HepG2 (cell line): ENCODE measurements at regions not wholly inside any gene's neighbourhood (a gene's known extent, or its start where the extent isn't known, plus 50 kb on each side); places are given as distances from the start of the nearest gene placed in this dataset.
"Not testable (repeated sequence)": the region's sequence is repeated elsewhere in the genome, so short reads cannot be mapped to it uniquely, and the experiment has no call there.

Source experiments
- ATAC-seq: fragments of 200-7000 bp; cut with Tn5 transposase; 3 replicates; pipeline ENCODE4 v1.9.1; 2020; ENCODE audit warnings: mild to moderate bottlenecking, moderate library complexity
- BruUV-seq: library from RNA; stranded (reverse); fragments of 400-500 nt; replicated peaks from 2 replicates; lab custom pipeline; 2021; lab: Mats Ljungman, UMichigan
- CTCF ChIA-PET: fragments of 300-600 bp; formaldehyde crosslinking; extraction: SDS; loops from one replicate; lab custom pipeline; 2021; ENCODE audit warnings: low total read pairs, inconsistent platforms, low intra/inter-chr PET ratio; lab: Yijun Ruan, JAX
- POLR2A ChIA-PET: fragments of 350-600 bp; sonication (Branson Sonifier 250); formaldehyde crosslinking; loops from one replicate; lab custom pipeline; 2020; ENCODE audit warnings: antibody characterized with exemption, inconsistent platforms; lab: Yijun Ruan, JAX
- DNase-seq: peaks from one replicate; pipeline ENCODE4 v3.0.0-alpha.2; 2015; ENCODE audit warnings: low spot score
- FAIRE-seq: peaks from 3 replicates; lab custom pipeline; 2011; peaks lifted over from hg19 to GRCh38; lab: Jason Lieb, UNC
- H2AFZ ChIP-seq: one replicate; pipeline ENCODE4 v1.6.1; 2011; ENCODE audit warnings: low read length, inconsistent platforms
- H3K27ac ChIP-seq: fragments of 300-600 bp; 3 replicates; pipeline ENCODE4 v1.8.0; 2011; ENCODE audit warnings: mixed run types, mild to moderate bottlenecking, mixed read lengths, low read length, inconsistent platforms; ENCODE audit not compliant: insufficient read depth; ENCODE audit errors: extremely low read length
- H3K27me3 ChIP-seq, 2 experiments: fragments of 200-600 bp in 1 of 2; 2 replicates in 1 of 2; 3 replicates in 1 of 2; pipeline versions ENCODE4 v1.6.0 to v1.8.0; 2011; ENCODE audit warnings: low read length in 2 of 2, mild to moderate bottlenecking in 2 of 2, moderate library complexity in 2 of 2, inconsistent platforms in 1 of 2; ENCODE audit not compliant: insufficient read depth in 2 of 2, control insufficient read depth in 1 of 2
- H3K36me3 ChIP-seq, 2 experiments: fragments of 200-600 bp in 1 of 2; replicated peaks in 1 of 2; 2 replicates in 1 of 2; 3 replicates in 1 of 2; pipeline versions ENCODE4 v1.5.1 to v1.8.0; 2011; ENCODE audit warnings: low read length in 2 of 2, inconsistent platforms in 1 of 2; ENCODE audit not compliant: insufficient read depth in 2 of 2, control insufficient read depth in 1 of 2
- H3K4me1 ChIP-seq: 2 replicates; pipeline ENCODE4 v1.5.1; 2012; ENCODE audit warnings: low read length, inconsistent platforms; ENCODE audit not compliant: insufficient read depth
- H3K4me2 ChIP-seq: 2 replicates; pipeline ENCODE4 v1.6.0; 2011; ENCODE audit warnings: low read depth, low read length, inconsistent platforms
- H3K4me3 ChIP-seq, 3 experiments: fragments of 200-600 bp in 1 of 3; sonication (generic), shearing (Covaris generic) in 1 of 3; replicated peaks in 1 of 3; 2 replicates each; pipeline ENCODE4 v1.5.1; 2011 to 2016; ENCODE audit warnings: low read length in 3 of 3, inconsistent platforms in 2 of 3, low read depth in 2 of 3, mild to moderate bottlenecking in 2 of 3, control low read depth in 1 of 3, mixed read lengths in 1 of 3; ENCODE audit not compliant: insufficient read depth in 1 of 3
- H3K79me2 ChIP-seq: one replicate; pipeline ENCODE4 v1.6.1; 2011; ENCODE audit warnings: low read length, inconsistent platforms; ENCODE audit not compliant: insufficient read depth
- H3K9ac ChIP-seq: 2 replicates; pipeline ENCODE4 v1.6.0; 2011; ENCODE audit warnings: mild to moderate bottlenecking, low read depth, low read length, inconsistent platforms; ENCODE audit not compliant: insufficient read depth
- H3K9me3 ChIP-seq: 2 replicates; pipeline ENCODE4 v1.5.1; 2012; ENCODE audit warnings: mild to moderate bottlenecking, low read length
- H4K20me1 ChIP-seq: 2 replicates; pipeline ENCODE4 v1.6.0; 2011; ENCODE audit warnings: inconsistent platforms, mild to moderate bottlenecking, low read length, moderate library complexity; ENCODE audit not compliant: insufficient read depth
- AGO2 ChIP-seq: fragments of 200-400 bp; formaldehyde crosslinking; optimal IDR thresholded peaks from 2 replicates; pipeline ENCODE3; 2017; ENCODE audit warnings: mild to moderate bottlenecking, low read depth, low read length, moderate library complexity
- CEBPG ChIP-seq: IDR thresholded peaks from 2 replicates; pipeline ENCODE4 v1.6.1; 2016
- DR1 ChIP-seq: sonication (generic); formaldehyde crosslinking; IDR thresholded peaks from 2 replicates; pipeline ENCODE4 v1.8.0; 2021; ENCODE audit warnings: mild to moderate bottlenecking, missing genetic modification reagents, inconsistent platforms
- PHB2 ChIP-seq: fragments of 450-650 bp; IDR thresholded peaks from 2 replicates; pipeline ENCODE4 v1.6.1; 2018; ENCODE audit not compliant: partially characterized antibody
- PTBP1 ChIP-seq: fragments of 200-400 bp; formaldehyde crosslinking; IDR thresholded peaks from 2 replicates; pipeline ENCODE4 v1.6.1; 2018; ENCODE audit warnings: low read length, low read depth; ENCODE audit not compliant: poor library complexity, severe bottlenecking
- SALL1 ChIP-seq: sonication (generic); formaldehyde crosslinking; IDR thresholded peaks from 2 replicates; pipeline ENCODE4 v1.8.0; 2022; ENCODE audit warnings: mild to moderate bottlenecking, missing genetic modification reagents
- SOX13 ChIP-seq, 3 experiments: fragments of 450-650 bp in 1 of 3; sonication (generic) in 1 of 3; formaldehyde crosslinking in 1 of 3; IDR thresholded peaks in 2 of 3; conservative IDR thresholded peaks in 1 of 3; 2 replicates each; pipeline versions ENCODE4 v1.5.0 to v1.6.1; 2016 to 2020; ENCODE audit warnings: antibody characterized with exemption in 1 of 3, mild to moderate bottlenecking in 1 of 3, missing compliant biosample characterization in 1 of 3, missing genetic modification reagents in 1 of 3, moderate library complexity in 1 of 3
- THAP11 ChIP-seq: IDR thresholded peaks from 2 replicates; pipeline ENCODE4 v1.6.1; 2016; ENCODE audit warnings: missing biosample characterization, missing genetic modification reagents
- ZNF235 ChIP-seq: sonication (generic); formaldehyde crosslinking; IDR thresholded peaks from 2 replicates; pipeline ENCODE4 v1.8.1; 2023; ENCODE audit warnings: mild to moderate bottlenecking, missing genetic modification reagents, borderline replicate concordance
- ZNF430 ChIP-seq: sonication (generic); formaldehyde crosslinking; IDR thresholded peaks from 2 replicates; pipeline ENCODE4 v1.9.0; 2021; ENCODE audit warnings: mild to moderate bottlenecking, missing genetic modification reagents
- ZNF484 ChIP-seq: sonication (generic); formaldehyde crosslinking; IDR thresholded peaks from 2 replicates; pipeline ENCODE4 v1.5.1; 2020; ENCODE audit warnings: mild to moderate bottlenecking, low read depth, missing genetic modification reagents, borderline replicate concordance
- WGBS: methylation state at CpG from one replicate; pipeline ENCODE4 v1.1.6; 2017; ENCODE audit warnings: low lambda C conversion rate; 5-methylcytosine and 5-hydroxymethylcytosine counted together
- in situ Hi-C: cut with HindIII; loops from 2 replicates; pipeline ENCODE4 v1.10.0; 2017; ENCODE audit warnings: low pct_unique_long_range_greater_than_20kb; ENCODE audit not compliant: extremely low pct_ligation_motif_present
- intact Hi-C: fragments of 100-400 bp; cut with micrococcal nuclease; formaldehyde crosslinking; loops from one replicate; pipeline ENCODE4 v1.10.0; 2022; ENCODE audit not compliant: unreplicated experiment
- TF ChIP-seq, protein P1 (sequence below): sonication (generic); formaldehyde crosslinking; IDR thresholded peaks from 2 replicates; pipeline ENCODE4 v1.5.0; 2020; ENCODE audit warnings: mild to moderate bottlenecking, missing genetic modification reagents, borderline replicate concordance

DNA sequence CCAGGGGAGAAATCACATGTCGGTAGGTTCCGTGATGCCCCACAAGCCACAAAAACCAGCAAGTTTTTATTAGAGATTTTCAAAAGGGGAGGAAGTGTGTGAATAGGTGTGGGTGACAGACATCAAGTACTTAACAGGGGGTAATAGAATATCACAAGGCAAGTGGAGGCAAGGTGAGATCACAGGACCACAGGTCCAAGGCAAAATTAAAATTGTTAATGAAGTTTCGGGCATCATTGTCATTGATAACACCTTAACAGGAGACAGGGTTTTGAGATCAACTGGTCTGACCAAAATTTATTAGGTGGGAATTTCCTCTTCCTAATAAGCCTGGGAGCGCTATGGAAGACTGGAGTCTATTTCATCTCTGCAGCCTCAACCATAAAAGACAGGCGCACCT lies 603.9 kb downstream of the KCNT2 start:
- peaks cover 14% of the 10 kb centered on the region for H3K4me1 ChIP-seq
- H3K27me3 ChIP-seq, H3K9me3 ChIP-seq, H3K4me2 ChIP-seq, intact Hi-C loops, H4K20me1 ChIP-seq, DNase-seq, H3K27ac ChIP-seq, ATAC-seq, H3K9ac ChIP-seq, POLR2A ChIA-PET, CTCF ChIA-PET, H2AFZ ChIP-seq, BruUV-seq, in situ Hi-C loops, H3K79me2 ChIP-seq, FAIRE-seq, H3K4me3 ChIP-seq, H3K36me3 ChIP-seq: not testable (repeated sequence)
- 46% methylated on average over 4 of the region's 5 CpGs for WGBS

DNA sequence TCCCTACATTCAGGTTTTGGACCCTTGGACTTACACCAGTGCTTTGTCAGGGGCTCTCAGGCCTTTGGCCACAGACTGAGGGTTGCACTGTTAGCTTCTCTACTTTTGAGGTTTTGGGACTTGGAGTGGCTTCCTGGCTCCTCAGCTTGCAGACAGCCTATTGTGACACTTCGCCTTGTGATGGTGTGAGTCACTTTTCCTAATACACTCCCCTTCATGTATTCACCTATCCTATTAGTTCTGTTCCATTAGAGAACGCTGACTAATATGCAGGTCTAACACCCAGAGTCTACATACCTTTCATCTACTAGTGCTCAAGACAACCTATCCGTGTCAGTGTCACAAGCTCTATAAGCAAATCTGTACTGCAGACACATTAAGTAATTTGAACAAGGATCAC lies 605.3 kb downstream of the KCNT2 start:
- no peak for DNase-seq
- H3K4me2 ChIP-seq: no peak overlapping the region
- 21% methylated on average over 3 of the region's 3 CpGs for WGBS
- ChIA-PET CTCF (no interaction called here), POLR2A (no interaction called here)
- no peaks in the 10 kb centered on the region for H4K20me1 ChIP-seq
- H3K9me3 ChIP-seq: no peaks in the 10 kb centered on the region
- no peaks in the 10 kb centered on the region for H3K79me2 ChIP-seq
- no peak overlapping the region for H2AFZ ChIP-seq
- intact Hi-C loops: no loop called here
- no peak for FAIRE-seq
- H3K9ac ChIP-seq: no peak overlapping the region
- ATAC-seq: no peak
- in situ Hi-C loops: no loop called here
- no peaks in the 10 kb centered on the region for H3K27me3 ChIP-seq
- peaks cover 7% of the 10 kb centered on the region for H3K4me1 ChIP-seq
- H3K27ac ChIP-seq: no peak overlapping the region
- H3K36me3 ChIP-seq: no peaks in the 10 kb centered on the region
- H3K4me3 ChIP-seq: no peak overlapping the region
- BruUV-seq: no TSS peak
- no peak for TF ChIP-seq DR1 (CRISPR knock-in tag)
- TF ChIP-seq SALL1 (CRISPR knock-in tag): no peak
- no peak for TF ChIP-seq CEBPG (CRISPR knock-in tag)
- no peak for TF ChIP-seq PHB2
- TF ChIP-seq ZNF484 (CRISPR knock-in tag): no peak
- TF ChIP-seq ZNF430: no peak
- no peak for TF ChIP-seq SOX13 (IDR thresholded peaks at IDR 0.05)
- no peak for TF ChIP-seq SOX13 (CRISPR knock-in tag; conservative IDR thresholded peaks at IDR 0.05 in 1 of 2, IDR thresholded peaks at IDR 0.05 in 1 of 2)
- TF ChIP-seq, protein P1, sequence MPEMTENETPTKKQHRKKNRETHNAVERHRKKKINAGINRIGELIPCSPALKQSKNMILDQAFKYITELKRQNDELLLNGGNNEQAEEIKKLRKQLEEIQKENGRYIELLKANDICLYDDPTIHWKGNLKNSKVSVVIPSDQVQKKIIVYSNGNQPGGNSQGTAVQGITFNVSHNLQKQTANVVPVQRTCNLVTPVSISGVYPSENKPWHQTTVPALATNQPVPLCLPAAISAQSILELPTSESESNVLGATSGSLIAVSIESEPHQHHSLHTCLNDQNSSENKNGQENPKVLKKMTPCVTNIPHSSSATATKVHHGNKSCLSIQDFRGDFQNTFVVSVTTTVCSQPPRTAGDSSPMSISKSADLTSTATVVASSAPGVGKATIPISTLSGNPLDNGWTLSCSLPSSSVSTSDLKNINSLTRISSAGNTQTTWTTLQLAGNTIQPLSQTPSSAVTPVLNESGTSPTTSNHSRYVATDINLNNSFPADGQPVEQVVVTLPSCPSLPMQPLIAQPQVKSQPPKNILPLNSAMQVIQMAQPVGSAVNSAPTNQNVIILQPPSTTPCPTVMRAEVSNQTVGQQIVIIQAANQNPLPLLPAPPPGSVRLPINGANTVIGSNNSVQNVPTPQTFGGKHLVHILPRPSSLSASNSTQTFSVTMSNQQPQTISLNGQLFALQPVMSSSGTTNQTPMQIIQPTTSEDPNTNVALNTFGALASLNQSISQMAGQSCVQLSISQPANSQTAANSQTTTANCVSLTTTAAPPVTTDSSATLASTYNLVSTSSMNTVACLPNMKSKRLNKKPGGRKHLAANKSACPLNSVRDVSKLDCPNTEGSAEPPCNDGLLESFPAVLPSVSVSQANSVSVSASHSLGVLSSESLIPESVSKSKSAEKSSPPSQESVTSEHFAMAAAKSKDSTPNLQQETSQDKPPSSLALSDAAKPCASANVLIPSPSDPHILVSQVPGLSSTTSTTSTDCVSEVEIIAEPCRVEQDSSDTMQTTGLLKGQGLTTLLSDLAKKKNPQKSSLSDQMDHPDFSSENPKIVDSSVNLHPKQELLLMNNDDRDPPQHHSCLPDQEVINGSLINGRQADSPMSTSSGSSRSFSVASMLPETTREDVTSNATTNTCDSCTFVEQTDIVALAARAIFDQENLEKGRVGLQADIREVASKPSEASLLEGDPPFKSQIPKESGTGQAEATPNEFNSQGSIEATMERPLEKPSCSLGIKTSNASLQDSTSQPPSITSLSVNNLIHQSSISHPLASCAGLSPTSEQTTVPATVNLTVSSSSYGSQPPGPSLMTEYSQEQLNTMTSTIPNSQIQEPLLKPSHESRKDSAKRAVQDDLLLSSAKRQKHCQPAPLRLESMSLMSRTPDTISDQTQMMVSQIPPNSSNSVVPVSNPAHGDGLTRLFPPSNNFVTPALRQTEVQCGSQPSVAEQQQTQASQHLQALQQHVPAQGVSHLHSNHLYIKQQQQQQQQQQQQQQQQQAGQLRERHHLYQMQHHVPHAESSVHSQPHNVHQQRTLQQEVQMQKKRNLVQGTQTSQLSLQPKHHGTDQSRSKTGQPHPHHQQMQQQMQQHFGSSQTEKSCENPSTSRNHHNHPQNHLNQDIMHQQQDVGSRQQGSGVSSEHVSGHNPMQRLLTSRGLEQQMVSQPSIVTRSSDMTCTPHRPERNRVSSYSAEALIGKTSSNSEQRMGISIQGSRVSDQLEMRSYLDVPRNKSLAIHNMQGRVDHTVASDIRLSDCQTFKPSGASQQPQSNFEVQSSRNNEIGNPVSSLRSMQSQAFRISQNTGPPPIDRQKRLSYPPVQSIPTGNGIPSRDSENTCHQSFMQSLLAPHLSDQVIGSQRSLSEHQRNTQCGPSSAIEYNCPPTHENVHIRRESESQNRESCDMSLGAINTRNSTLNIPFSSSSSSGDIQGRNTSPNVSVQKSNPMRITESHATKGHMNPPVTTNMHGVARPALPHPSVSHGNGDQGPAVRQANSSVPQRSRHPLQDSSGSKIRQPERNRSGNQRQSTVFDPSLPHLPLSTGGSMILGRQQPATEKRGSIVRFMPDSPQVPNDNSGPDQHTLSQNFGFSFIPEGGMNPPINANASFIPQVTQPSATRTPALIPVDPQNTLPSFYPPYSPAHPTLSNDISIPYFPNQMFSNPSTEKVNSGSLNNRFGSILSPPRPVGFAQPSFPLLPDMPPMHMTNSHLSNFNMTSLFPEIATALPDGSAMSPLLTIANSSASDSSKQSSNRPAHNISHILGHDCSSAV (CRISPR knock-in tag): no peak
- TF ChIP-seq ZNF235 (CRISPR knock-in tag): no peak
- no peak for TF ChIP-seq AGO2
- no peak for TF ChIP-seq THAP11 (CRISPR knock-in tag)
- no peak for TF ChIP-seq PTBP1
